Fibroblast of lung (primary cell): ENCODE measurements at regions not wholly inside any gene's neighbourhood (a gene's known extent, or its start where the extent isn't known, plus 50 kb on each side); places are given as distances from the start of the nearest gene placed in this dataset.

Experiments used
- DNase-seq, 2 donors: peaks; one replicate each; pipeline versions ENCODE4 v3.0.0 to v3.0.0-alpha.2; 2010; ENCODE audit warnings: low read depth in 2 of 2
- H2AFZ ChIP-seq: 2 replicates; pipeline ENCODE4 v1.5.1; 2012; ENCODE audit warnings: low read length, control low read depth, inconsistent platforms
- H3K27ac ChIP-seq: 2 replicates; pipeline ENCODE4 v1.5.1; 2011; ENCODE audit warnings: low read length, control low read depth; ENCODE audit not compliant: insufficient read depth
- H3K27me3 ChIP-seq: 2 replicates; pipeline ENCODE4 v1.5.1; 2011; ENCODE audit warnings: mild to moderate bottlenecking, low read length; ENCODE audit not compliant: control insufficient read depth, insufficient read depth
- H3K36me3 ChIP-seq: 2 replicates; pipeline ENCODE4 v1.5.1; 2011; ENCODE audit warnings: low read length; ENCODE audit not compliant: control insufficient read depth, insufficient read depth
- H3K4me1 ChIP-seq: 2 replicates; pipeline ENCODE4 v1.5.1; 2011; ENCODE audit warnings: low read length; ENCODE audit not compliant: control insufficient read depth, insufficient read depth; ENCODE audit errors: extremely low read depth
- H3K4me2 ChIP-seq: 2 replicates; pipeline ENCODE4 v1.5.1; 2011; ENCODE audit warnings: low read length, control low read depth; ENCODE audit not compliant: insufficient read depth; ENCODE audit errors: extremely low read depth
- H3K4me3 ChIP-seq, 4 experiments: fragments of 200-600 bp in 1 of 4; sonication (generic) in 1 of 4; replicated peaks in 1 of 4; 2 replicates each; pipeline ENCODE4 v1.5.1; 2011 to 2016; ENCODE audit warnings: low read length in 4 of 4, low read depth in 3 of 4, mild to moderate bottlenecking in 3 of 4, control low read depth in 2 of 4, inconsistent platforms in 1 of 4, mixed read lengths in 1 of 4; ENCODE audit not compliant: insufficient read depth in 1 of 4; ENCODE audit errors: control extremely low read depth in 1 of 4
- H3K79me2 ChIP-seq: 2 replicates; pipeline ENCODE4 v1.5.1; 2012; ENCODE audit warnings: mild to moderate bottlenecking, low read length, inconsistent platforms; ENCODE audit not compliant: control insufficient read depth, insufficient read depth
- H3K9ac ChIP-seq: 2 replicates; pipeline ENCODE4 v1.5.1; 2011; ENCODE audit warnings: mild to moderate bottlenecking, low read length, control low read depth; ENCODE audit not compliant: insufficient read depth
- H3K9me3 ChIP-seq: 2 replicates; pipeline ENCODE4 v1.5.1; 2012; ENCODE audit warnings: low read depth, low read length; ENCODE audit not compliant: control insufficient read depth, insufficient read depth
- H4K20me1 ChIP-seq: 2 replicates; pipeline ENCODE4 v1.5.1; 2011; ENCODE audit warnings: low read length; ENCODE audit not compliant: control insufficient read depth, insufficient read depth; ENCODE audit errors: extremely low read depth
- EZH2 ChIP-seq: IDR thresholded peaks from 2 replicates; pipeline ENCODE4 v1.5.1; 2012; ENCODE audit warnings: low read length, control low read depth, mild to moderate bottlenecking; ENCODE audit errors: missing control alignments
- TF ChIP-seq, protein P1 (sequence below), 2 donors: IDR thresholded peaks in 1 of 2; conservative IDR thresholded peaks in 1 of 2; 1 replicate in 1 of 2; 2 replicates in 1 of 2; pipeline ENCODE4 v1.5.1; 2011 to 2012; ENCODE audit warnings: low read length in 2 of 2, control low read depth in 1 of 2, inconsistent platforms in 1 of 2, low read depth in 1 of 2, mild to moderate bottlenecking in 1 of 2

DNA sequence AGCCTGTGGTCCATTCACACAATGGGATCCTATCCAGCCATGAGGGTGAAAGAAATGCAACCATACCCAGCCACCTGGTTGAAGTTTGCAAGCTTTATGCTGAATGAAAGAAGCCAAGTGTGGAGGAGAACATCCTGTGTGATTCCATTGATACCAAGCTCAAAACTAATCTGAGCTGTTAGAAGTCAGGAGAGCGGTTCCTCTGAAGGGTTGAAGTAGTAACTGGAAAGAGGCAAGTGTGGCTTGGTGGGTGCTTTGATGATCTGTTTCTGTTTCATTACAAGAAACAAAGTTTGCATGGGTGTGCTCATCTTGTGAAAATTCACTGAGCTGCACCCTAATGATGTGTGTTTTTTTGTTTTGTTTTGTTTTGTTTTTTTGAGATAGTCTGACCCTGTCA lies 99.4 kb downstream of the SALL1 start:
- Histone ChIP-seq H2AFZ (no peak overlapping the region), H3K4me1 (no peaks in the 10 kb centered on the region), H3K9ac (no peak overlapping the region), H4K20me1 (no peaks in the 10 kb centered on the region), H3K27ac (no peak overlapping the region), H3K79me2 (no peaks in the 10 kb centered on the region), H3K27me3 (no peaks in the 10 kb centered on the region), H3K36me3 (no peaks in the 10 kb centered on the region), H3K4me2 (no peak overlapping the region), H3K9me3 (no peaks in the 10 kb centered on the region), H3K4me3 (no peak overlapping the region)
- no peak for DNase-seq
- TF ChIP-seq, protein P1, sequence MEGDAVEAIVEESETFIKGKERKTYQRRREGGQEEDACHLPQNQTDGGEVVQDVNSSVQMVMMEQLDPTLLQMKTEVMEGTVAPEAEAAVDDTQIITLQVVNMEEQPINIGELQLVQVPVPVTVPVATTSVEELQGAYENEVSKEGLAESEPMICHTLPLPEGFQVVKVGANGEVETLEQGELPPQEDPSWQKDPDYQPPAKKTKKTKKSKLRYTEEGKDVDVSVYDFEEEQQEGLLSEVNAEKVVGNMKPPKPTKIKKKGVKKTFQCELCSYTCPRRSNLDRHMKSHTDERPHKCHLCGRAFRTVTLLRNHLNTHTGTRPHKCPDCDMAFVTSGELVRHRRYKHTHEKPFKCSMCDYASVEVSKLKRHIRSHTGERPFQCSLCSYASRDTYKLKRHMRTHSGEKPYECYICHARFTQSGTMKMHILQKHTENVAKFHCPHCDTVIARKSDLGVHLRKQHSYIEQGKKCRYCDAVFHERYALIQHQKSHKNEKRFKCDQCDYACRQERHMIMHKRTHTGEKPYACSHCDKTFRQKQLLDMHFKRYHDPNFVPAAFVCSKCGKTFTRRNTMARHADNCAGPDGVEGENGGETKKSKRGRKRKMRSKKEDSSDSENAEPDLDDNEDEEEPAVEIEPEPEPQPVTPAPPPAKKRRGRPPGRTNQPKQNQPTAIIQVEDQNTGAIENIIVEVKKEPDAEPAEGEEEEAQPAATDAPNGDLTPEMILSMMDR (conservative IDR thresholded peaks at IDR 0.05 in 1 of 2, IDR thresholded peaks at IDR 0.05 in 1 of 2; ENCODE audit: low read depth in 1 of 2, low read length in 2 of 2): no peak
- no peak for TF ChIP-seq EZH2

DNA sequence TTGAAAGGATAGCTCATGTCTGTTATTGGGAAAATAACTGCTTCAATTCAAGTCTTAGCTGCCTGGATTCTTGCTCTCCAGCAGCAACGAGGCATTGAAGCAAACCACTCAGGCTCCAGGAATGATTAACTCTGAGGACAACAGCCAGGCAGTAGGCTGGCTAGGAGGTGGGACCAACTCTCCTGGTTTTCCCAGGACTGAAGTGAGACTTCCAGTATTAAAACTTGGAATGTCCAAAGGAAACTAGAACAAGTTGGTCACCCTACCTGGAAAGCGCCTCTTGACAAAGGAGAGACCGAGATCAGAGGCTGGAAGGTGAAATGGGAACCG lies 100.7 kb downstream of the SALL1 start:
- Histone ChIP-seq H3K4me2 (no peak overlapping the region), H3K4me3 (no peak overlapping the region), H3K36me3 (no peaks in the 10 kb centered on the region), H3K27ac (no peak overlapping the region), H4K20me1 (no peaks in the 10 kb centered on the region), H3K9ac (no peak overlapping the region), H2AFZ (no peak overlapping the region), H3K4me1 (no peaks in the 10 kb centered on the region), H3K79me2 (no peaks in the 10 kb centered on the region), H3K9me3 (no peaks in the 10 kb centered on the region), H3K27me3 (no peaks in the 10 kb centered on the region)
- DNase-seq: no peak
- TF ChIP-seq, protein P1 (conservative IDR thresholded peaks at IDR 0.05 in 1 of 2, IDR thresholded peaks at IDR 0.05 in 1 of 2; ENCODE audit: low read depth in 1 of 2, low read length in 2 of 2): no peak
- TF ChIP-seq EZH2: no peak

DNA sequence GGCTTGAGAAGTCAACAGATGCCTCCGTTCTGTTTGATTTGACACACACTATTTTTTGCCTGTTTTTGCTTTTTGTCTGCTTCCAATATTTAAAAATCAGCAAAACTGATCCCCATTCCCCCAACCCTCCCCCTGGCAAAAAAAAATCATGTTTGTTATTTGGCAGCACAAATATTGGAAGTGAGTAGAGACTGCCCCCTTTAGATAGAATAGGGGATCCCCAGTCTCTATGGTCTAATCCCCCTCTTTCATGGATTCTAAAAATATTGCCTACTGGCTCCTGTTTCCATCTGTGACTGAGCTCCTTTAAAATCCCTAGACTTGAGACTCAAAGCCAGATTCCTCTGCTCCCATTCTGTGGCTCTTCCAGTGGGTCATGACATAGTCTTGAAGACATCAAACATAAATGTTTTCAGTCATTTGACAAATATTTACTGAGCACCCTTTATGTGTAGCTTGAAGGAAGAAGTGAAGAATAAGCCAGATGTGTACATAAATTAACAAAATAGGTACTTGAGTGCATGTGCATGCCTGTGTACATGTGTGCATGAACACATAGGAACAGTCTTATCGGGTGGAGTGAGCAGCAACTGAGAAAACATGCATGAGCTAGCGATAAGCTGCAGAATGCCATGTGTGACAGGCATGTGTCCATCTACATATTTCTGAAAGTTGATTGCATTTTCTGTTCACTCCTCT lies 101.2 kb downstream of the SALL1 start:
- TF ChIP-seq EZH2: no peak
- TF ChIP-seq, protein P1 (conservative IDR thresholded peaks at IDR 0.05 in 1 of 2, IDR thresholded peaks at IDR 0.05 in 1 of 2; ENCODE audit: low read depth in 1 of 2, low read length in 2 of 2): no peak
- Histone ChIP-seq H2AFZ (no peak overlapping the region), H3K27me3 (no peaks in the 10 kb centered on the region), H3K9ac (no peak overlapping the region), H3K36me3 (no peaks in the 10 kb centered on the region), H3K4me1 (no peaks in the 10 kb centered on the region), H4K20me1 (no peaks in the 10 kb centered on the region), H3K9me3 (no peaks in the 10 kb centered on the region), H3K4me2 (no peak overlapping the region), H3K79me2 (no peaks in the 10 kb centered on the region), H3K27ac (no peak overlapping the region), H3K4me3 (no peak overlapping the region)
- DNase-seq: no peak
